Omental fat pad (tissue), 3 donors: ENCODE measurements at regions not wholly inside any gene's neighbourhood (a gene's known extent, or its start where the extent isn't known, plus 50 kb on each side); places are given as distances from the start of the nearest gene placed in this dataset.

Experiments
- ATAC-seq: fragments of 150-250 bp; one replicate; pipeline ENCODE4 v1.9.1; 2016; ENCODE audit warnings: mild to moderate bottlenecking, moderate library complexity; ENCODE audit not compliant: low FRiP score
- DNase-seq: peaks from one replicate; pipeline ENCODE4 v3.0.0-alpha.2; 2019; ENCODE audit warnings: low spot score
- TF ChIP-seq, protein P1 (sequence below), 3 donors: fragments of 450-650 bp; IDR thresholded peaks; one replicate each; pipeline ENCODE4 v1.5.1; 2016 to 2017; ENCODE audit warnings: antibody characterized with exemption in 3 of 3, mild to moderate bottlenecking in 3 of 3, moderate library complexity in 2 of 3

DNA sequence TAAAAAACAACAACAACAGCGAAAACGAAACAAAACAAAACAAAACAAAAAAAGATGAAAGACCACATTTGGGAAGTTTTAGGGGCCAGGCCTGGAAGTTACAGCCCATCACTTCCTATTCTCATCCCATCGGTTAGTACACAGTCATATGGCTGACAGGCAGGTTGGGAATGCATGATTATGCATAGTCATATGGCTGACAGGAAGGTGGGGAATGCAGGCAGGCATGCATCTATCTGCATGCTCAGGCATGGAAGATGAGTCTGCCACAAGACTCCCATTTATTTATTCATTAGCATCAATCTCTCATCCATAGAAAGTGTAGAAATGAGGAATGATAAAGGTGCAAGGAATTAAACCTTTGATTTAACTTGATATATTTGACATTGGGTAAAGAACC, 325.3 kb upstream of the MEX3C start:
- DNase-seq (no peak), ATAC-seq (no peak)
- TF ChIP-seq, protein P1, sequence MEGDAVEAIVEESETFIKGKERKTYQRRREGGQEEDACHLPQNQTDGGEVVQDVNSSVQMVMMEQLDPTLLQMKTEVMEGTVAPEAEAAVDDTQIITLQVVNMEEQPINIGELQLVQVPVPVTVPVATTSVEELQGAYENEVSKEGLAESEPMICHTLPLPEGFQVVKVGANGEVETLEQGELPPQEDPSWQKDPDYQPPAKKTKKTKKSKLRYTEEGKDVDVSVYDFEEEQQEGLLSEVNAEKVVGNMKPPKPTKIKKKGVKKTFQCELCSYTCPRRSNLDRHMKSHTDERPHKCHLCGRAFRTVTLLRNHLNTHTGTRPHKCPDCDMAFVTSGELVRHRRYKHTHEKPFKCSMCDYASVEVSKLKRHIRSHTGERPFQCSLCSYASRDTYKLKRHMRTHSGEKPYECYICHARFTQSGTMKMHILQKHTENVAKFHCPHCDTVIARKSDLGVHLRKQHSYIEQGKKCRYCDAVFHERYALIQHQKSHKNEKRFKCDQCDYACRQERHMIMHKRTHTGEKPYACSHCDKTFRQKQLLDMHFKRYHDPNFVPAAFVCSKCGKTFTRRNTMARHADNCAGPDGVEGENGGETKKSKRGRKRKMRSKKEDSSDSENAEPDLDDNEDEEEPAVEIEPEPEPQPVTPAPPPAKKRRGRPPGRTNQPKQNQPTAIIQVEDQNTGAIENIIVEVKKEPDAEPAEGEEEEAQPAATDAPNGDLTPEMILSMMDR (IDR thresholded peaks at IDR 0.05), result no peak

DNA sequence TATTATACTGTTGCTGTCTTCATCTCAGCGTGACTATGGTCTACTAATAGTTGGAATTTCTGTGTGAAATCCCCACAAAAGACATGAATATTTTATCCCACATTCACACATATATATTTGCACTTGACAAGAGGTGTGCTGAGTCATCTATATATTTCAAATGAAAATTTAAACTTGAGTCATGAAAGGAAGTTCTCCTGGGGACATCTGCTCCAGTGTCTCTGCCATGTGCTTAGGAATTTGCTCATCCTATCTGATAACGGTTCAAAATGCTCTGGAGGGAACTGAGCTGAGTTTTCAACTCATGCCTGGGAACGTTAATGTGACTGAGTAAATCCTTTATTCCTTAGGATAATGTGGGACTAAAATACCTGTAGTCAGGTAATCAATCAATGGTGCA, 326.2 kb upstream of the MEX3C start:
- no peak for DNase-seq
- TF ChIP-seq, protein P1 (IDR thresholded peaks at IDR 0.05), result no peak
- no peak for ATAC-seq

DNA sequence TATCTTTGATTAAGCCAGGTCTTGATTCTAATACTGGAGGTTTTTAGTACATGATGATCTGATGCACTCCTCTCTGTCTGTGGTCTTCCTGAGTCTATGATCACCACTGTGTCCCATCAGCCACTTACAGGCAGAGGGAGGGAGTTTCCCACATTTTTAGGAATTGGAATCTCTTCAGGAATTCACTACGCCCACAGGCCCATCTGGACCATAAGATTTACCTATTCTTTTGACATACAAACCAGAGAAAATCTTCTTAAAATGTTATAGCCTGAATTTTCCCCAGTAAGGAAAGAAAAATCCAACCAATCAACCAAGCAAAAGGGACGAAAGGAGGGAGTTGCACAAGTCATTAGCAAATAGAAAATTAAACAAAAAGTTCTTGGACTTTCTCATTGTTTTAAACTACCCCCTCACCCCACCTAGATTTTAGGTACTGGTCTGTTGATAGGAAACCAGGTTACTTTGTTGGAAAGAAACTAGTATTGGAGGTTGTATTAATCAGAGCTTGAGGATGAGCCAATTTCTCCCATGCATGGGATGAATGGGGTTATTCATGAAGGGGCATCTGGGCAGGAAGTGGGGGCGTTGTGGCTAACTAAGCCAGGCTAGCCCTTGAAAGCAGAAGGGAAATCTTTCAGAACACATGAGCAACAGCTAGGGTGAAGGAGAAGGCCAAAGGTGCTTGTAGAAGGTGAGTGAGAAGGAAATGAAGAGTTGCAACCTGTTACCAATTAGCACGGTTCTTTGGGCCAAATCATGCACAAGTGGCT, 328.2 kb upstream of the MEX3C start:
- ATAC-seq, result no peak
- TF ChIP-seq, protein P1 (IDR thresholded peaks at IDR 0.05), result no peak
- DNase-seq, result no peak

DNA sequence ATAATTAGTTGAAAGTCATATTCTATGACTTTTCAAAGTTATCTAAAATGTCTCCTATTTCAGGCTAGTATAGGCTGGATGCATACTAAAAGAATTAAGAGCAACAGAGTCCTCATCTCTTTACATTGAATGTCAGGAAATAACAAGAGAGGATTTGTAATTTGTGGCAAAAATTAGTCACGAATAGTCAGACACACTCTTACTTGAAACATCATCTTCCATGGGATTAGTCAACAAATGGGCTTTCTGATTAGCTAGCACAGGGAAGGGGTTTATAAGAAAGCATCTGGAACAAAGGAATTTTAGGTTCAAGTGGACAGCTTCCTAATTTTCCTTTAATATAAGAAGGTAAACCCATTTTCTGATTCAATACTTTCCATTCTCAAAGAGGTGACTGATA, 330.3 kb upstream of the MEX3C start:
- ATAC-seq, result no peak
- DNase-seq, result no peak
- TF ChIP-seq, protein P1 (IDR thresholded peaks at IDR 0.05), result no peak

DNA sequence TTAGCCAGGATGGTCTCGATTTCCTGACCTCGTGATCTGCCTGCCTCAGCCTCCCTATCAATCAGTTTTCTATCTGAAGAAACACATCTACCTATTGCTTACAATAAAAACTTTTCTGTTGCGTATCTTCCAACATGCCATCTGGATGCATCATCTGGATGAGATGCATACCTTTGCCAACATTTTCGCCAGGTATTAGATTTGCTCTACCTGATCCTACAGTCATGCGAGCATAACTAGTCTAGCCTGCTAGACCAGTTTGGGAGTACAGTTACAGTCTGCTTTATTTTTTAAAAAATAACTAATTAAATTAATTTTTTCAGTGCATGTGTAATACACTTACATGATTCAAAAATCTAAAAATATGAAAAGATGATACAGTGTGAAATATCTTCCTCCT, 334.0 kb upstream of the MEX3C start:
- DNase-seq, result no peak
- TF ChIP-seq, protein P1 (IDR thresholded peaks at IDR 0.05), result no peak

DNA sequence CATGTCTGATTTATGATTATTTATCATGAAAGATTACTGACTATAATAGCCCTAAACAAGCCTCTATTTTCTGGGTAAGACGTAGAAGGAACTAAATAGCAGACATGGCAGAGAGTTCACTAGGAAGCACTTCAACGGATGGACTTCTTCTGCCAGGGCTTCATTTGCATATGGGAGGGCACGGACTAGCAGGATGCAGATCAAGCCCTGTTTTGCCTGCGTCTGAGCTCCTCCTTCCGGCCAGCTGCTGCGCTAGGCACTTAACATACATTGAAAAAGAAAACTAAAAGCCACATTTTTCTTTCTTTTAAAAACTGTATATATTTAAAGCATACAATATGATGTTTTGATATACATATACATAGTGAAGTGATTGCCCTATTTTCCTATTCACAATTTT, 340.0 kb upstream of the MEX3C start:
- DNase-seq, result no peak
- peak; percentile 77 for ATAC-seq

More for the DNA sequence above, 334.0 kb upstream of the MEX3C start:
- ATAC-seq, result no peak

More for the DNA sequence above, 340.0 kb upstream of the MEX3C start:
- TF ChIP-seq, protein P1 (IDR thresholded peaks at IDR 0.05), result no peak
